ENCODE measurements at regions not wholly inside any gene's neighbourhood (a gene's known extent, or its start where the extent isn't known, plus 50 kb on each side); places are given as distances from the start of the nearest gene placed in this dataset.

DNA sequence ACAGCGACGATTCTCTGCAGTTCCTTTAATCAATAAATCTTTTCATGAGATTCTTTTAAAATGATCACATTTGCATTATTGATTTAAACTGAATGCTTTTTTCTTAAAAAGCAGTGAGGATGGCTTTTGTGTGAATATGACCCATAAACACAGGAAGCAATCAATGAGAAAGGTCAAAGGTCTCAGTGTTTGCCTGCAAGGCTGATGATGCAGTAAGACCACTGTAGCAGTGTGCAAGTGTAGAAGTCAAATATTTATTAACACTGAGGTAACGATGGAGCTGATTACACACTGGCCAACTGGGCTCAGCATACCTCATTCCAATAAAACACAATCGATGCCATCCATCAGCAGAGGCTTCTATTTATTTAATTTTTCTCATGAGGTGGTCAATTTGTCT, 633.5 kb downstream of the DCDC2C start:
- H3K79me2 ChIP-seq (ENCODE audit: low read depth) = no peaks in the 10 kb centered on the region
- DNase-seq = no peak
- no peaks in the 10 kb centered on the region for H3K9me3 ChIP-seq (ENCODE audit: insufficient read depth, low read depth)
- no peaks in the 10 kb centered on the region for H3K9me2 ChIP-seq (ENCODE audit: insufficient read depth)
- intact Hi-C loops (cut with micrococcal nuclease; ENCODE audit: unreplicated experiment) = no loop called here
- no peak overlapping the region for H3K27ac ChIP-seq
- H3K36me3 ChIP-seq (ENCODE audit: low read depth) = no peaks in the 10 kb centered on the region
- TF ChIP-seq CTCF (conservative IDR thresholded peaks at IDR 0.05) (no peak), EZH2 (IDR thresholded peaks at IDR 0.05; ENCODE audit: low read depth) (no peak)
- no peaks in the 10 kb centered on the region for H3F3A ChIP-seq (ENCODE audit: insufficient read depth, low read depth)
- peaks cover 20% of the 10 kb centered on the region; the same call in 1 of the 2 replicates for H3K27me3 ChIP-seq (ENCODE audit: insufficient read depth, low read depth)
- BruUV-seq (replicated peaks) = no TSS peak
- ChIA-PET CTCF (no interaction called here), POLR2A (ENCODE audit: unreplicated experiment) (no interaction called here)
- no peak overlapping the region for H2AFZ ChIP-seq
- no peaks in the 10 kb centered on the region for H3K4me1 ChIP-seq (replicated peaks; ENCODE audit: insufficient read depth)
- H3K4me3 ChIP-seq = no peak overlapping the region
- H4K20me1 ChIP-seq (ENCODE audit: insufficient read depth) = no peaks in the 10 kb centered on the region
- H3K4me2 ChIP-seq = no peak overlapping the region

DNA sequence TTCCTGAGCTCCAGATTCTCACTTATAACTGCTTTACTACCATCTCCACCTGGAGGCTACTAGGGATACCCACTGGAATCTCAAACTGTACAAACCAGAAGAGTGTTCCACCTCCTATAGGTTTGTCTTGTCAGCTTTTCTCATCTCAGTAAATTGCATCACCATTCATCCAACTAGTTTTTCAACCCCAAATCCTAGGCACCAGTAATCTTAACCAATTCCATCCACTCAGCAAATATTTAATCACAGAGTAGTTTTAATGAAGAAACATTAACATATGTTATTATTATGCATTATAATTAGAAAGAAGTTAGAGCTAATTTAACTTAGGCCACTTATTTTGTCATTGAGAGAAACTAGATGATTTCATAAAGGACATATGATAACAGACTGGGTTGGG, 635.0 kb downstream of the DCDC2C start:
- CTCF ChIA-PET = no interaction called here

DNA sequence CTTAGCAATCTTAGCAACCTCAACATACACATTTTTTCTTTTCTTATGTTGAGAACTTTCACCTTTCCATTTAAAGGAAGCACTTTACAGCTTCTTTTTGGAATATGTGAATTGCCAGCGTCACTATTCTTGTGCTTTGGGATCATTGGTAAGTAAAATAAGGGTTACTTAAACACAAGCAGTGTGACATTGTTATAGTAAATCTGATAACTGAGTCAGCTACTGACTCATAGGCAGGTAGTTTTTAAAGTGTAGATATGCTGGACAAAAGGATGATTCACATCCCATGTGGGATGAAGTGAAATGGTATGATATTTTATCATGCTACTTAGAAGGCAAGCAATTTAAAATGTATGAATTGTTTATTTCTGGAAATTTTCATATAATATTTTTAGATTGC, 637.2 kb downstream of the DCDC2C start:
- CTCF ChIA-PET = no interaction called here
- BruUV-seq (replicated peaks) = no TSS peak

More for the DNA sequence above, 635.0 kb downstream of the DCDC2C start:
- peaks cover 20% of the 10 kb centered on the region; the same call in 1 of the 2 replicates for H3K27me3 ChIP-seq (ENCODE audit: insufficient read depth, low read depth)
- H4K20me1 ChIP-seq (ENCODE audit: insufficient read depth) = no peaks in the 10 kb centered on the region
- no TSS peak for BruUV-seq (replicated peaks)
- H2AFZ ChIP-seq = no peak overlapping the region
- no peaks in the 10 kb centered on the region for H3K9me2 ChIP-seq (ENCODE audit: insufficient read depth)
- intact Hi-C loops (cut with micrococcal nuclease; ENCODE audit: unreplicated experiment) = no loop called here
- no peaks in the 10 kb centered on the region for H3K9me3 ChIP-seq (ENCODE audit: insufficient read depth, low read depth)
- no peaks in the 10 kb centered on the region for H3F3A ChIP-seq (ENCODE audit: insufficient read depth, low read depth)
- no peak overlapping the region for H3K4me3 ChIP-seq
- H3K4me2 ChIP-seq = no peak overlapping the region
- TF ChIP-seq EZH2 (IDR thresholded peaks at IDR 0.05; ENCODE audit: low read depth) = no peak
- no peak for TF ChIP-seq CTCF (conservative IDR thresholded peaks at IDR 0.05)
- no peaks in the 10 kb centered on the region for H3K36me3 ChIP-seq (ENCODE audit: low read depth)
- no peak for DNase-seq
- H3K79me2 ChIP-seq (ENCODE audit: low read depth) = no peaks in the 10 kb centered on the region
- POLR2A ChIA-PET (ENCODE audit: unreplicated experiment) = no interaction called here
- H3K27ac ChIP-seq = no peak overlapping the region
- no peaks in the 10 kb centered on the region for H3K4me1 ChIP-seq (replicated peaks; ENCODE audit: insufficient read depth)

More for the DNA sequence above, 637.2 kb downstream of the DCDC2C start:
- Histone ChIP-seq H4K20me1 (ENCODE audit: insufficient read depth) (no peaks in the 10 kb centered on the region), H3K27me3 (ENCODE audit: insufficient read depth, low read depth) (peaks cover 5% of the 10 kb centered on the region; the same call in 1 of the 2 replicates), H3K4me1 (replicated peaks; ENCODE audit: insufficient read depth) (no peaks in the 10 kb centered on the region), H3K79me2 (ENCODE audit: low read depth) (no peaks in the 10 kb centered on the region), H3K9me2 (ENCODE audit: insufficient read depth) (no peaks in the 10 kb centered on the region), H3K4me2 (no peak overlapping the region), H3F3A (ENCODE audit: insufficient read depth, low read depth) (no peaks in the 10 kb centered on the region), H3K4me3 (no peak overlapping the region), H3K27ac (no peak overlapping the region), H3K9me3 (ENCODE audit: insufficient read depth, low read depth) (no peaks in the 10 kb centered on the region), H2AFZ (no peak overlapping the region), H3K36me3 (ENCODE audit: low read depth) (no peaks in the 10 kb centered on the region)
- TF ChIP-seq CTCF (conservative IDR thresholded peaks at IDR 0.05) (no peak), EZH2 (IDR thresholded peaks at IDR 0.05; ENCODE audit: low read depth) (no peak)
- intact Hi-C loops (cut with micrococcal nuclease; ENCODE audit: unreplicated experiment) = no loop called here
- DNase-seq = no peak
- POLR2A ChIA-PET (ENCODE audit: unreplicated experiment) = no interaction called here
